Stimulated activated CD8-positive, alpha-beta memory T cell treated with anti-CD3 and anti-CD28 coated beads, Interleukin-7, amount 100 ng/mL, for 4 hours (primary cell): ENCODE measurements at regions not wholly inside any gene's neighbourhood (a gene's known extent, or its start where the extent isn't known, plus 50 kb on each side); places are given as distances from the start of the nearest gene placed in this dataset.
"Not testable (repeated sequence)": the region's sequence is repeated elsewhere in the genome, so short reads cannot be mapped to it uniquely, and the experiment has no call there.

ENCODE experiments used
- DNase-seq, 2 donors: peaks; one replicate each; pipeline ENCODE4 v3.0.0-alpha.2; 2020; ENCODE audit warnings: low read depth in 2 of 2

GRCh38 chr18:38709122-38709521 lies 1143.5 kb upstream of the CELF4 start:
- DNase-seq: no peak

GRCh38 chr18:38706373-38706772 lies 1140.8 kb upstream of the CELF4 start:
- DNase-seq: no peak

GRCh38 chr18:38698088-38698487 lies 1132.5 kb upstream of the CELF4 start:
- DNase-seq: no peak

GRCh38 chr18:38695559-38696280 lies 1130.1 kb upstream of the CELF4 start:
- DNase-seq: no peak

GRCh38 chr18:38693104-38693503 lies 1127.5 kb upstream of the CELF4 start:
- DNase-seq: no peak

- DNase-seq: no peak
Measured at GRCh38 chr18:38690626-38691025, 1125.0 kb upstream of the CELF4 start.

GRCh38 chr18:38688416-38688815 lies 1122.8 kb upstream of the CELF4 start:
- DNase-seq: no peak

GRCh38 chr18:38670486-38670885 lies 1104.9 kb upstream of the CELF4 start:
- DNase-seq: no peak

- DNase-seq: no peak
Measured at GRCh38 chr18:38664929-38665328, 1099.3 kb upstream of the CELF4 start.

GRCh38 chr18:38663682-38664081 lies 1098.1 kb upstream of the CELF4 start:
- no peak for DNase-seq

GRCh38 chr18:38663270-38663669 lies 1097.7 kb upstream of the CELF4 start:
- no peak for DNase-seq

GRCh38 chr18:38654946-38655345 lies 1089.3 kb upstream of the CELF4 start:
- DNase-seq: no peak

- no peak for DNase-seq
Measured at GRCh38 chr18:38651736-38652135, 1086.1 kb upstream of the CELF4 start.

GRCh38 chr18:38648179-38648578 lies 1082.6 kb upstream of the CELF4 start:
- DNase-seq: no peak

- no peak for DNase-seq
Measured at GRCh38 chr18:38646296-38646695, 1080.7 kb upstream of the CELF4 start.

GRCh38 chr18:38644875-38645641 lies 1079.5 kb upstream of the CELF4 start:
- no peak for DNase-seq

- no peak for DNase-seq
Measured at GRCh38 chr18:38642711-38643110, 1077.1 kb upstream of the CELF4 start.

- DNase-seq: not testable (repeated sequence)
Measured at GRCh38 chr18:38639700-38640099, 1074.1 kb upstream of the CELF4 start.

- DNase-seq: no peak
Measured at GRCh38 chr18:38635709-38636430, 1070.3 kb upstream of the CELF4 start.

GRCh38 chr18:38634117-38634516 lies 1068.5 kb upstream of the CELF4 start:
- no peak for DNase-seq

GRCh38 chr18:38633333-38633732 lies 1067.7 kb upstream of the CELF4 start:
- DNase-seq: no peak

- no peak for DNase-seq
Measured at GRCh38 chr18:38619129-38619528, 1053.5 kb upstream of the CELF4 start.

- DNase-seq: no peak
Measured at GRCh38 chr18:38616306-38616705, 1050.7 kb upstream of the CELF4 start.
